WI38 (cell line): ENCODE measurements at regions not wholly inside any gene's neighbourhood (a gene's known extent, or its start where the extent isn't known, plus 50 kb on each side); places are given as distances from the start of the nearest gene placed in this dataset.
A peak's percentile ranks its signal among the peaks of the same experiment; 100 is the strongest.
"Not testable (repeated sequence)": the region's sequence is repeated elsewhere in the genome, so short reads cannot be mapped to it uniquely, and the experiment has no call there.

Source experiments
- H3K4me3 ChIP-seq: 2 replicates; pipeline ENCODE4 v1.5.1; 2011; ENCODE audit warnings: low read depth, mild to moderate bottlenecking, control low read depth, low read length
- CTCF ChIP-seq: IDR thresholded peaks from 2 replicates; pipeline ENCODE4 v1.5.1; 2012; ENCODE audit warnings: low read depth, mild to moderate bottlenecking, control low read depth, low read length

GRCh38 chr2:54054774-54055173, 60.6 kb upstream of the ACYP2 start:
- H3K4me3 ChIP-seq = no peak overlapping the region
- TF ChIP-seq CTCF = no peak

GRCh38 chr2:54054271-54054670, 61.1 kb upstream of the ACYP2 start:
- TF ChIP-seq CTCF = no peak
- no peak overlapping the region for H3K4me3 ChIP-seq

- TF ChIP-seq CTCF = no peak
- no peak overlapping the region for H3K4me3 ChIP-seq
These were observed 61.6 kb upstream of the ACYP2 start for GRCh38 chr2:54053830-54054229.

- no peak overlapping the region for H3K4me3 ChIP-seq
- TF ChIP-seq CTCF = 0 out of 2 replicates have a peak, but pooled peaks have one; percentile 11
These were observed 62.3 kb upstream of the ACYP2 start for GRCh38 chr2:54052825-54053718.

GRCh38 chr2:54050445-54050844, 65.0 kb upstream of the ACYP2 start:
- TF ChIP-seq CTCF = no peak
- H3K4me3 ChIP-seq = no peak overlapping the region

GRCh38 chr2:54049365-54049764, 66.0 kb upstream of the ACYP2 start:
- no peak for TF ChIP-seq CTCF

GRCh38 chr2:54048896-54049295, 66.5 kb upstream of the ACYP2 start:
- H3K4me3 ChIP-seq = not testable (repeated sequence)

More at GRCh38 chr2:54049365-54049764, 66.0 kb upstream of the ACYP2 start:
- H3K4me3 ChIP-seq = no peak overlapping the region
